Putamen (tissue), 1 donor: ENCODE measurements at regions not wholly inside any gene's neighbourhood (a gene's known extent, or its start where the extent isn't known, plus 50 kb on each side); places are given as distances from the start of the nearest gene placed in this dataset.
A peak's percentile ranks its signal among the peaks of the same experiment; 100 is the strongest.
"Not testable (repeated sequence)": the region's sequence is repeated elsewhere in the genome, so short reads cannot be mapped to it uniquely, and the experiment has no call there.

ENCODE experiments used
- DNase-seq: peaks from one replicate; pipeline ENCODE4 v3.0.0-alpha.2; 2016; ENCODE audit warnings: low spot score

- not testable (repeated sequence) for DNase-seq
These were observed 165.9 kb upstream of the NPAP1 start for GRCh38 chr15:24509714-24510113.

GRCh38 chr15:24511598-24511997, 164.0 kb upstream of the NPAP1 start:
- not testable (repeated sequence) for DNase-seq

GRCh38 chr15:24518772-24519171, 156.8 kb upstream of the NPAP1 start:
- DNase-seq: not testable (repeated sequence)

GRCh38 chr15:24531235-24531634, 144.3 kb upstream of the NPAP1 start:
- DNase-seq: not testable (repeated sequence)

GRCh38 chr15:24534032-24534431, 141.5 kb upstream of the NPAP1 start:
- DNase-seq: not testable (repeated sequence)

GRCh38 chr15:24557281-24557680, 118.3 kb upstream of the NPAP1 start:
- DNase-seq: not testable (repeated sequence)

- no peak for DNase-seq
These were observed 67.9 kb upstream of the NPAP1 start for GRCh38 chr15:24607636-24608035.

GRCh38 chr15:24617646-24618045, 57.9 kb upstream of the NPAP1 start:
- DNase-seq: no peak

- peak; percentile 3 for DNase-seq
These were observed 53.9 kb upstream of the NPAP1 start for GRCh38 chr15:24621630-24622215.
